Colon (tissue), 2 donors: ENCODE measurements at regions not wholly inside any gene's neighbourhood (a gene's known extent, or its start where the extent isn't known, plus 50 kb on each side); places are given as distances from the start of the nearest gene placed in this dataset.

Experiments
- FAIRE-seq: peaks from 2 replicates; lab custom pipeline; 2012; peaks lifted over from hg19 to GRCh38; lab: Jason Lieb, UNC
- donor health status: control.
- donor health status: control.

DNA sequence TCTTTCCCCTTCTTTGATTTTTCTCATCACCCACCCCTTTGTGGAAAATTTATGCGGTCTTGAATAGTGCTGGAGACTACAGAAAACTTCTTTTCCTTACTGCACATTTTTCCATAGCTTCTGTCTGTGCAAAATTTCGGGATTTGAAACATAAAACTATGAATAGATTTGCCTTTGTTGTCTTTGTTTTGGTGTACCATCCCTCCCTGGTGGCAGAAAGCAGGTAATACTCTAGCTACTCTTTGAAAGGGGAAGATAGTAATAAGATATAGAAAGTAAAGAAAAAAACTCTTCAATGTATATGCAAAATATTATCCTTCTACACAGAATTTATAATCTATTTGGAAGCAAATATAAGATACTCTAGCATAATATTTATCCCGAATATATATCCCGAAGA, 79.1 kb upstream of the LMO3 start:
- no peak for FAIRE-seq

GRCh38 chr12:16681196-16681595, 75.2 kb upstream of the LMO3 start:
- no peak for FAIRE-seq

DNA sequence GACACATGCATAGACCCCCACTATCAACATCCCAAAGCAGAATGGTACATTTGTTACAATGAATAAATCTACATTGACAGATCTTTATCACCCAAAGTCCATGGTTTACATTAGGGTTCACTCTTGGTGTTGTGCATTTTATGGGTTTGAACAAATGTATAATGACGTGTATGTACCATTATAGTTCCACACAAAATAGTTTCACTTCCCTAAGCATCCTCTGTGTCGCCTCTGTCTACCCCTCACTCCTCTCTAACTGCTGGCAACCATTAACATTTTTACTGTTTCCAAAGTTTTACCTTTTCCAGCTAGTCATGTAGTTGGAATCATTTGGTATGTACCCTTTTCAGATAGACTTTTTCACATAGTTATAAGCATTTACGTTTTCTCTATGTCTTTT, 69.5 kb upstream of the LMO3 start:
- no peak for FAIRE-seq

GRCh38 chr12:16674885-16675284, 68.9 kb upstream of the LMO3 start:
- FAIRE-seq: no peak

DNA sequence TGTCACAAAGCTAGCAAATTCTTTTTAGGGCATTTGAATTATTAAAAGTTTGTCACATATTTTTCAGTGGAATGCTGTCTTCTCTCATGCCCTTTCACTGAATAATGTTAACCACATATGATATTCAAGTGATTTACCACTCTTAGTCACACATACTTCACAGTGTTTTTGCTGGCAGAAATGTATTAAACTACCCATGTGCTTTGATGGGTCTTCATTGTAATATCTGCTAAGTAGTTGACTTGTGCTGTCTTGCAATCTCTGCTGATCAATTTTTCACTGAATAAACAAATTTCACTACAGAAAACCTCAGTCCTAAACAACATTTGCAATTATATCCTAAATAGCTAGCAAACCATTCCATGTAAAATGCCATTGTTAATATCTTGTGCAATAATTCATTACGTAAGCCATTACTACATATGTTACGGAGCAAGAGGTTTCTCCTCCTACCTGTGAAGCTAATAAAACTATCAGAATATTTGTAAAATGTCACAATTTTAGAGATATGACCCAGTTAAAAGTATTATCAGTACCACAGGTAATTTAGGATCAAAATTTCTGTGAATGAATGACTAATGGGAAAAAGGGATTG, 64.6 kb upstream of the LMO3 start:
- no peak for FAIRE-seq

GRCh38 chr12:16669756-16670155, 63.8 kb upstream of the LMO3 start:
- no peak for FAIRE-seq

DNA sequence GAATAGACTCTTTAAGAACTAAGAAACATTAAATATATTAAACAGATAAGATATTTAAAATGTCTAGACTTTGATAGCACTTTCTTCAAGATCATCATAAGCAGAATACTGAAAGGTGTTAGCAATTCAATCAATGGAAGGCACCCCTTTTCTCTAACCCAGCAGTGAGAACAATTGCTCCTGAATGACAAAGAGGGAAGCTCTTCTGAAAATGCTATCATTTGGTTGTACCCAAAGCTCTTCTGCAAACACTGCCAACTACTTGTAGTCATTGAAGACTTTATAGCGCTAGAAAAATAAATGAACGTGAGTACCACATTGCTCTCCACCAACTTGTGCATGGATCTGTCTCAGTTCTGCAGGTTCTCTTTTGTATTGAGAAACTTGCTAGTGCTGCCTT, 62.2 kb upstream of the LMO3 start:
- FAIRE-seq: no peak

DNA sequence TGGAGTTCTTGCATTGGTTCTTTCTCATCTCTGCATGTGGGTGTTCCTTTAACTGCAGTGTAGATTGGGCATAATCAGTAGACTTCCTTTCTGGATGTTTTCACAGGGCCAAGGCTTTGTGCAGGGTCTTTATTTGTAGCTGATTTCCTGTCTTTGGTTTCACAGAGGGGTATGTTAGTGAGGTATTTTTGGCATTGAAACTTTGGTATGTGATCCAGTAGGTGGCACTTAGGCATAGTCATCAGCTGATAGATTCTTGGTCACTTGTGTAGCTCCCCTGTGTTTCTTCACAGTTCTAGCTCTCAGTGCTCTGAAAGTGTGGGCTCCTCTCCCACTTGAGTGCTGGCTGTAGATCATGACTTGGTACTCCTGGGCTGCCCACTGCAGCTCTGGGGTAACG, 52.7 kb upstream of the LMO3 start:
- FAIRE-seq: no peak
